ENCODE measurements at regions not wholly inside any gene's neighbourhood (a gene's known extent, or its start where the extent isn't known, plus 50 kb on each side); places are given as distances from the start of the nearest gene placed in this dataset.

GRCh38 chr10:88209837-88210561 lies 346.6 kb downstream of the PTEN start:
- Mint-ChIP-seq H3K9me3 (no peaks in the 10 kb centered on the region), H3K27me3 (ENCODE audit: low read depth) (no peaks in the 10 kb centered on the region), H3K4me1 (ENCODE audit: low read depth) (peaks cover 2% of the 10 kb centered on the region), H3K36me3 (ENCODE audit: insufficient read depth) (no peaks in the 10 kb centered on the region), H3K4me3 (no peak overlapping the region)
- DNase-seq (no peak), ATAC-seq (no peak)

GRCh38 chr10:88211230-88211629 lies 347.8 kb downstream of the PTEN start:
- no peak overlapping the region for H3K4me3 Mint-ChIP-seq
- H3K4me1 Mint-ChIP-seq (ENCODE audit: low read depth), result peaks cover 2% of the 10 kb centered on the region
- no peak for ATAC-seq
- H3K36me3 Mint-ChIP-seq (ENCODE audit: insufficient read depth), result no peaks in the 10 kb centered on the region
- no peaks in the 10 kb centered on the region for H3K27me3 Mint-ChIP-seq (ENCODE audit: low read depth)
- no peak for DNase-seq
- no peaks in the 10 kb centered on the region for H3K9me3 Mint-ChIP-seq

- H3K4me1 Mint-ChIP-seq (ENCODE audit: low read depth), result peaks cover 2% of the 10 kb centered on the region
- no peaks in the 10 kb centered on the region for H3K36me3 Mint-ChIP-seq (ENCODE audit: insufficient read depth)
- H3K9me3 Mint-ChIP-seq, result no peaks in the 10 kb centered on the region
- H3K4me3 Mint-ChIP-seq, result no peak overlapping the region
- DNase-seq (no peak), ATAC-seq (no peak)
- H3K27me3 Mint-ChIP-seq (ENCODE audit: low read depth), result no peaks in the 10 kb centered on the region
Measured at GRCh38 chr10:88212069-88212468, 348.6 kb downstream of the PTEN start.

- Mint-ChIP-seq H3K4me3 (no peak overlapping the region), H3K36me3 (ENCODE audit: insufficient read depth) (no peaks in the 10 kb centered on the region), H3K4me1 (ENCODE audit: low read depth) (peaks cover 2% of the 10 kb centered on the region), H3K9me3 (no peaks in the 10 kb centered on the region), H3K27me3 (ENCODE audit: low read depth) (no peaks in the 10 kb centered on the region)
- DNase-seq (no peak), ATAC-seq (no peak)
Measured at GRCh38 chr10:88213065-88213605, 349.7 kb downstream of the PTEN start.

GRCh38 chr10:88216976-88217375 lies 353.6 kb downstream of the PTEN start:
- no peaks in the 10 kb centered on the region for H3K27me3 Mint-ChIP-seq (ENCODE audit: low read depth)
- no peaks in the 10 kb centered on the region for H3K36me3 Mint-ChIP-seq (ENCODE audit: insufficient read depth)
- no peak overlapping the region for H3K4me3 Mint-ChIP-seq
- no peak for DNase-seq
- no peaks in the 10 kb centered on the region for H3K9me3 Mint-ChIP-seq
- peaks cover 2% of the 10 kb centered on the region for H3K4me1 Mint-ChIP-seq (ENCODE audit: low read depth)
- no peak for ATAC-seq

GRCh38 chr10:88218362-88218761 lies 354.9 kb downstream of the PTEN start:
- Mint-ChIP-seq H3K9me3 (no peaks in the 10 kb centered on the region), H3K4me1 (ENCODE audit: low read depth) (no peaks in the 10 kb centered on the region), H3K27me3 (ENCODE audit: low read depth) (no peaks in the 10 kb centered on the region), H3K4me3 (no peak overlapping the region), H3K36me3 (ENCODE audit: insufficient read depth) (no peaks in the 10 kb centered on the region)
- ATAC-seq (no peak), DNase-seq (no peak)

- DNase-seq (no peak), ATAC-seq (no peak)
- no peaks in the 10 kb centered on the region for H3K36me3 Mint-ChIP-seq (ENCODE audit: insufficient read depth)
- H3K27me3 Mint-ChIP-seq (ENCODE audit: low read depth), result no peaks in the 10 kb centered on the region
- H3K4me1 Mint-ChIP-seq (ENCODE audit: low read depth), result no peaks in the 10 kb centered on the region
- H3K4me3 Mint-ChIP-seq, result no peak overlapping the region
- H3K9me3 Mint-ChIP-seq, result no peaks in the 10 kb centered on the region
Measured at GRCh38 chr10:88219753-88220152, 356.3 kb downstream of the PTEN start.

GRCh38 chr10:88221010-88221973 lies 357.9 kb downstream of the PTEN start:
- H3K27me3 Mint-ChIP-seq (ENCODE audit: low read depth), result no peaks in the 10 kb centered on the region
- DNase-seq (no peak), ATAC-seq (no peak)
- H3K4me1 Mint-ChIP-seq (ENCODE audit: low read depth), result no peaks in the 10 kb centered on the region
- no peaks in the 10 kb centered on the region for H3K9me3 Mint-ChIP-seq
- H3K4me3 Mint-ChIP-seq, result no peak overlapping the region
- H3K36me3 Mint-ChIP-seq (ENCODE audit: insufficient read depth), result no peaks in the 10 kb centered on the region

GRCh38 chr10:88222881-88223280 lies 359.5 kb downstream of the PTEN start:
- Mint-ChIP-seq H3K4me1 (ENCODE audit: low read depth) (no peaks in the 10 kb centered on the region), H3K27me3 (ENCODE audit: low read depth) (no peaks in the 10 kb centered on the region), H3K9me3 (no peaks in the 10 kb centered on the region), H3K36me3 (ENCODE audit: insufficient read depth) (no peaks in the 10 kb centered on the region), H3K4me3 (no peak overlapping the region)
- ATAC-seq, result no peak
- DNase-seq, result no peak
